COLO829 (cell line): ENCODE measurements at regions not wholly inside any gene's neighbourhood (a gene's known extent, or its start where the extent isn't known, plus 50 kb on each side); places are given as distances from the start of the nearest gene placed in this dataset.

Source experiments
- DNase-seq: peaks from one replicate; pipeline ENCODE4 v3.0.0; 2012; ENCODE audit warnings: low spot score

DNA sequence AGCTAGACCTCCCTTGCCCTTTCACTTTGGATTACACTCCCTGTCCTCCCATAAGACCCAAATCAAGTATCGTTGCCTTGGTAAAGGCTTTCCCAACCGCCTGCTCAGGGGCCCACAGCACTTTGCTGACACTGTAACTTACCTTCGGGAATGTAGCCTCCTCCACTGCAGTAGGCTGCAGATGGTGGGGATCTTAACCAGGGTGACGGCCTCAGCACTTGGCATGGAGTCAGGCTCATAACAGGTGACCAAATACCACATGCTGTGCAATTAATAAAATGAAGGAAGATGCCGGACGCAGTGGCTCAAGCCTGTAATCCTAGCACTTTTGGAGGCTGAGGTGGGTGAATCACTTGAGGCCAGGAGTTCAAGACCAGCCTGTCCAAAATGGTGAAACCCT, 88.7 kb upstream of the IRF2BP2 start:
- DNase-seq, result no peak

GRCh38 chr1:234697741-234698140, 87.8 kb upstream of the IRF2BP2 start:
- DNase-seq, result no peak

DNA sequence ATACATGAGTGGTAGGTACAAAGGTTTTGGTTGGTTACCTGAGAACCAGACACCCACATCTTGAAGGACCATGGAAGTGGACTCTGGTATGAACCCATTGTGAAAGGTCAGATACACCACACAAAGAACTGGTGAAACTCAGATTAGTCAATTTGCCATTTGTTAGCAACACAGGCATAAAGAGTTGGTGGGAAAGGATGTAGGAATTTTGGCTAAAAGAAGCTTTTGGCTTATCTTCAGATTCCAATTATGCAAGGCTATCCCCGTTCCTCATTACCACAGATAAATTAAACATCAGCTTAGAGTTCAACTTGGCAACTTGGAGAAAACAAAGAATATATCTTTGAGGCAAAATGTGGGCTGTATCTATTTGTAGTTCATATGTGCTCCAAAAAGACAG, 87.0 kb upstream of the IRF2BP2 start:
- DNase-seq, result no peak

GRCh38 chr1:234696148-234696576, 86.2 kb upstream of the IRF2BP2 start:
- no peak for DNase-seq

DNA sequence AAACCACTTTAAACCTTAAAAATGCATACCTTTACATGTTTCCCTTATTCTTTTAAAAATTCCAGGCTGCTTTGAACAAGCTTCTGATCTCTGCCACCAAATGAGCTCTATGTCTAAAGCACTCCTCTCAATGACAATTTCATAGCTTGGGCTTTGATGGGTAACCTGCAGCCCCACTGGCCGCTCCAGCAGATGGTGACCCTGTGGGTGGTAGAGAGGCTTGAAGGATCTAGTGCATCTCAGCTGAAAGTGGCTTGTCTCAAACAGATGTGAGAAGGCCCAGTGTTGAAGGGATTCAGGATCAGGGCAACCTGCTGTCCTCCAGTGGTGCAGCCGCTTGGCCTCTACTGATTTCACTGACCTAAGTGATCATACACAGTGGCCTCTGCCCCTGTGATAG, 84.7 kb upstream of the IRF2BP2 start:
- no peak for DNase-seq

DNA sequence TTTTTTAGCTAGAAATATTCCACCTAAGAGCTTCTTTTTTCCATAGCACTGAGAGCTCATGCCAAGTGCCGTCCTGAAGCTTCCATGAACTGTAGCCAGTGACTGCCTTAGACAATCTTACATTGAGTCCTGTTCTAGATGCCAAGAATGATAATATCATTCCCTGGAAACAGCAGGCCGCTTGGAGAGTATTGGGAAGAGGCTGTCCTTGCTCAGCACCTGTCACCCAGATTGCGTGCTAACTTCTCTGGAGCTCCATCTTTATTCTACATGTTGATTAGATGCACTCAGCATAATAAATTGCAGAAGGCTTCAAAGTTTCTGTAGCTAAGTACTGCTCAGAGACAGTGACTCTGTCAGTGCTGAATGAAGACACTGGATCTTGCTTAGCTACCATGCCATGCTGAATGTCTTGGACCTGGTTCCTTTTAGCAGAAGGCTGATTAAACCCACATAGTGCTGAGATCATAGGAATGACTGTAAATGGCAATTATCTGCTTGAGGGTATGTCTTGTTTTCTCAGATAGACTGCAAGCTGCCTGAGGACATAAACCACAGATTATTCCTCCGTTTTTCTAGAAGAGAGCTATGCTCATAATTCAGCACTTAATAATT, 83.1 kb upstream of the IRF2BP2 start:
- no peak for DNase-seq

- DNase-seq, result no peak
Observed at GRCh38 chr1:234691567-234691966, 81.6 kb upstream of the IRF2BP2 start.

GRCh38 chr1:234690872-234691271, 80.9 kb upstream of the IRF2BP2 start:
- no peak for DNase-seq

DNA sequence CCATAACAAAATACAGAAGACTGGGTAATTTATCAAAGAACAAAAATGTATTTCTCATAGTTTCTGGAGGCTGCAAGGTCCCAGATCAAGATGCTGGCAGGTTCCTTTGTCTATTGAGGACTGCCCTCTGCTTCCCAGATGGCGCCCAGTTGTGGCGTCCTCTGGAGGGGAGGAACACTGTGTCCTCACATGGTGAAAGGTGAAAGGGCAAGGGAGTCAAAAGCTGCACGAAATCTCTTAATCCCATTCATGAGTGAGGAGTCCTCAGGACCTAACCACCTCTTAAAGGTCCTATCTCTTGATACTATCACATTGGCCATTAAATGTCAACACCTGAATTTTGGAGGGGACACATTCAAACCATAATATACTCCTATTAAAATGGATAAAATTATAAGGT, 79.3 kb upstream of the IRF2BP2 start:
- DNase-seq, result no peak

- DNase-seq, result no peak
Observed at GRCh38 chr1:234687011-234687410, 77.0 kb upstream of the IRF2BP2 start.

GRCh38 chr1:234686035-234686434, 76.1 kb upstream of the IRF2BP2 start:
- DNase-seq, result no peak

GRCh38 chr1:234684856-234685255, 74.9 kb upstream of the IRF2BP2 start:
- no peak for DNase-seq

GRCh38 chr1:234683861-234684632, 74.1 kb upstream of the IRF2BP2 start:
- DNase-seq, result peak; percentile 78

DNA sequence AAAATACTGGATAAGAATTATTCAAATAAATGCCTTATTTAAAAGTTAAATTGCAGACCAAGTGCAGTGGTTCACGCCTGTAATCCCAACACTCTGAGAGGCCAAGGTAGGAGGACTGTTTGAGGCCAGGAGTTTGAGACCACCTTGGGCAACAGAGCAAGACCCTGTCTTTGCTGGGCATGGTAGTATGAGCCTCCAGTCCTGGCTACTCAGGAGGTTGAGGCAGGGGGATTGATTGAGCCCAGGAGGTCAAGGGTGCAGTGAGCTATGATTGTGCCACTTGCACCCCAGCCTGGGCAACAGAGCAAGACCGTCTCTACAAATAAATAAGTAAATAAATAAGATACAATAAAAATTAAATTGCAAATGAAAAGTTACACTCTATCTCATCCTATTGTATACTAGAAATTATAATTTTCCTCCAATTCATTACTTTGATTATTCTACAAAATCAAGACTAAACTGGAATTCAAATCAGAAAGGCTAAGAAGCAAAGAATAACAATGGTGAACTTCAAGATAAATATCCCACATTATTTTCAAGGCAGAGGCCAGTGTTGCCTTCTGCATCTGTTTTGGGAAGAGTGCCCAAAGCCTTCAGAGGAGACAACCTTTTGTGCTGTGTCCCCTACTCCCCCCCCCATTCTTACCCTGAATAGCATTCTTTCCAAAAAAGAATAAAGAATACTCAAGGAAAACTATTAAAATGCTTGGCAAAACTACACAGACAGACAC, 73.3 kb upstream of the IRF2BP2 start:
- no peak for DNase-seq

GRCh38 chr1:234681990-234682389, 72.0 kb upstream of the IRF2BP2 start:
- DNase-seq, result no peak

GRCh38 chr1:234681065-234681464, 71.1 kb upstream of the IRF2BP2 start:
- no peak for DNase-seq

DNA sequence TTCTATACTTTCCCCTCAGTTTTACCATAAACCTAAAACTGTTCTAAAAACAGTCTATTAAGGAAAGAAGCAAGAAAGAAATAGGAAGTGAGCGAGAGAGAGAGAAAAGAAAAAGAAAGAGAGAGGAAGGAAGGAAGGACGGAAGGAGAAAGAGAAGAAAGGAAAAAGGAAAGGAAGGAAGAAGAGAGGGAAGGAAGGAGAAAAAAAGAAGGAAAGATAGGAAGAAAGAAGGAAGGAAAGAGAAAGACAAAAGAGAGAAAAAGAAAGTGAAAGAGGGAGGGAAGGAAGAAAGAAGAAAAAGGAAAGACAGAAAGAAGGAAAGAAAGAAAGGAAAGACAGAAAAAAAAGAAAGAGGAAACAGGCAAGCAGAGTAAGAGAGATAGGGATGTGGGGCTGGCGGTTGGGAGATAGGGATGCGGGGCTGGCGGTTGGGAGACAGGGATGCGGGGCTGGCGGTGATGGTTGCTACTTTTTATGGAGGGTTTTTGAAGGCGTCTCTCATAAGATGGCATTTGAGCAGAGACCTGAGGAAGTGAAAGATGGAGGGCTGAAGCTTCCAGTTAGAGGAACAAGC, 70.4 kb upstream of the IRF2BP2 start:
- no peak for DNase-seq

DNA sequence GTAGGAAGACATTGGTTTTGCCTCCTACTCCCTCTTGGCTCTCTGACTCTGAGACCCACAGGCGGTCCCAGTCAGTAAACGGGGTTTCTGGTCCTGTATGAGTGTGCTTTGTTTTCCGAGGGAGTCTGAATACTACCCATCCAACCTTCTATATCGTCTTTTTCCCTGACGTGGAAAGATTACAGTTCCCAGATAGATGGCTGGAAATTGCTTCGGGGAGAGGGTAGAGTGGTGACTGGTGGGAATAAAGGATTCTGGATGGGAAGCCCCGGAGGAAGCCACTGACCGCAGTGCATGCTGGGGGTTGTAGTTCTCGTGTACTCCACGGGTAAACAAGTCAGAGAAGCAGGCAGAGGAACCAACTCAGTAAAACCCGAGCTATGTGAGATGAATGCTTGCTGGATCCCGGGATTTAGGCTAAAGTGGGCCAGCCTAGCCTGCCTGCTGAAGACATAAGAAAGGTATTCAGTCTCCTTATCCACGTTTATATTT, 66.2 kb upstream of the IRF2BP2 start:
- DNase-seq, result peak; percentile 89

DNA sequence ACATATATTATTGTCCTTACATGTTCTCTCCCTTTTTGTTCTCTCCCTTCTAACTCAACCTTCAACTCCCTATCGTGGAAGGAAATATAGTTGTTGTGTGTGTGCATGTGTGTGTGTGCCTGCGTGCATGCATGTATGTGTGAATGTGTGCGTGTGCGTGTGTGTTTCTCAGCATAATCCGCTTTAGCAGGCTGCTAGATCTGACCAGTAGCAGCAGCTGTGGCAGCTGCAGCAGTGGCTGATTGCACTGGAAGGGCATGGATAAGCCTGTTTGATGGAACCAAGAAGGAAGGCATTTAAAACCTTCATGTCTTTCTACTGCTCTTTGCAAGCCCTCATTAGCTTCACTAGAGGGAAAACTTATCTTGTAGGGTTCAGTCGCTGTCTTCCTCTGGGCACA, 65.6 kb upstream of the IRF2BP2 start:
- DNase-seq, result no peak

- no peak for DNase-seq
Observed at GRCh38 chr1:234675006-234675405, 65.0 kb upstream of the IRF2BP2 start.

GRCh38 chr1:234674218-234674815, 64.3 kb upstream of the IRF2BP2 start:
- DNase-seq, result no peak
